Central memory CD4-positive, alpha-beta T cell (primary cell): ENCODE measurements at regions not wholly inside any gene's neighbourhood (a gene's known extent, or its start where the extent isn't known, plus 50 kb on each side); places are given as distances from the start of the nearest gene placed in this dataset.
"Not testable (repeated sequence)": the region's sequence is repeated elsewhere in the genome, so short reads cannot be mapped to it uniquely, and the experiment has no call there.

ENCODE experiments used
- DNase-seq: peaks from one replicate; pipeline ENCODE4 v3.0.0; 2022

DNA sequence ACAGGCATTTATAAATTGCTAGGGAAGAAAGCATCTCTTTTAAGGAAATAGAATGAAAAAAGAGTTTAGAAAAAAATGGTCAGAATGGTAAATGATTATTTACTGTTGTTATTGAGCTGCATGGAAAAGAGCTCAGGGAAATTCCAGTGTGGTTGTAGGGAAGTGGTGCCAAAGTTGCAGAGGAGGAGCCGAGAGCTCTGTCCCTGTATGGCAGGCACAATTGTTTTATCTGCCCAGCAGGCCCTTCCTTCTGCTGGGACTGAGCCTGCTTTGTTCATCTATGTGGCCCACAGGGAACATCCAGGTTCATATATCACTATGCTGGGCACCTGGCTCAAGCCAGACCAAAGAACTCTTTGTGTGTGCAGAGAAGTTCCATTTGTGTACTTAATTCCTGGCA, 80.8 kb upstream of the AGAP1 start:
- no peak for DNase-seq

DNA sequence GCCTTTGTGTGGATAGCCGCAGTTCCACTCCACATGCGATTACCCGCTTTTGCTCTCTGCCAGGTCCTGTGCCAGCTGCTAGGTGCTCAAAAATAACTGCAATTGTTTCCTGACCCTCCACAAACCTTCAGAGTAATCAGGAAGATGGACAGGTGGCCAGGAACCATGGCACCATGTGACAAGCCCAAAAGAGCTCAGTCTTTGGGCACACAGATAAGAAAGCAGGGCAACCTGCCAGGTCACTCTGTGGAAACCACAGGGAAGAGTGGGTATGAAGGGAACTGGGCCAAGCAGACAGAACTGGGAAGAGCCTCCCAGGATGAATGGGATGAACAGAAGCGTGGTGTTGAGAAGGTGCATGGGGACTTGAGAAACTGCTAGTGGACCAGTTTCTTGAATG, 79.4 kb upstream of the AGAP1 start:
- no peak for DNase-seq

DNA sequence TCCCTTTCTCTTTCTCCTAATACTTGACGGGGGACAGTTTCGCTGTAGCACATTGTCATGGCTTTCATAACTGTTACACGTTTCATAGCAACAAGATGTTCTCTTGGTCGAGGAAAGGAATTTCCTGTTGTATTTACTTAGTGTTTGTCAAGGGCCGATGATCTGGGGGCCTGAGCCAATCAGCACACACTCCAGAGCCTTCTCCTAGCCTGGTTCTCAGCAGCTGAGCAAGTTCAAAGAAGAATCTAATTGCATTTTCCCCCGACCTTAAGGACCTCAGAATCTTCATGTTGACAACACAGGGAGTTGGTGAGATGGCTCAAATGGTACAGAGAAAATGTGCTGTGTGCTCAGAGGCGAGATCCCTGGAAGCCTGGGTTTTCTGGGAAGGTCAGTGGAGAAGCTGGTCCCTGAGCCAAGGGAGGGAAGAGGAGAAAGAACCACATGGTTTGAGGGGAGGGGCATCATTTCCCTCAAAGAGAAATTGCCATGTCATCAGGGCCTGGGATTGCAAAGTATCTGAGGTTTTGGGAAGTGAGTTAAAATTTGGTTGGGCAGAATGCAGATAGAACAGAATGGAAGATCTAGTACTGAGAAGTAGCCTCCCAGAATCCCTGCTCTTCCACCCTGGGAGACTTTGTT, 76.9 kb upstream of the AGAP1 start:
- no peak for DNase-seq

DNA sequence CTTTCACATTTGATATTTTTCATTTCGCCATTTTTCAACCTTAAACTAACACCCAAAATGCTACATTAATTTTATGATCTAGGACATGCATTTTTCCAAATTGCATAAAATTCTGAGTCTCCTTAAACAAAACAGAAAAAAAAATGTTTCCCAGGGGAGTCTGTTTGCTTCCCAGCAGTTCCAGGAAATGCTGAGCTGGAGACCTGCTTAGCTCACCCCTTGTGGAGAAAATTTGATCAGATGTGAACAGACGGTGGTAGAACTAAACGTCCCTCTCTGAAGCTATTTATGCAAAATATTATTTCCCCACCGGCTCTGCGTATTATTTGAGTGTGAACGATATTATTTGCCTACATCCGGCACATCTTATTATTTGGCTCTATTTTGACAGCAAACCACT, 74.9 kb upstream of the AGAP1 start:
- no peak for DNase-seq

DNA sequence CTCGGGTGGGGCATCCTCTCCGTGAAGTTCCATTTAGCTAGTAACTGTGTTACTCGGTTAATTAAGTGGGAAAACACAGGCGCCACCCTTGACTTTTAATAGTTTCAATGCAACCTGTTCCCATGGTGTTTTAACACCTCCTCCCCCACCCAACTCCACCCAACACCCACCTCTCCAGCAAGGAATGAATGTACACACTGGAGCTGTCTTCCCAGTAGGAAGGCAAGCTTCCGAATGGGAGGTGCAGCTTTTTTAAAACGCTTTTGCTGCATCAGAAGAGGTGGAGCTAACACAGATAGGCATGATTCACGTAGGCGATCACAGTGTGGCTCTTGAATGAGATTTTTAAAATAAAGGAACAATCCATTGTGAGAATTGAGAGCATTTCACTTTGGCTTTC, 73.8 kb upstream of the AGAP1 start:
- DNase-seq = no peak

DNA sequence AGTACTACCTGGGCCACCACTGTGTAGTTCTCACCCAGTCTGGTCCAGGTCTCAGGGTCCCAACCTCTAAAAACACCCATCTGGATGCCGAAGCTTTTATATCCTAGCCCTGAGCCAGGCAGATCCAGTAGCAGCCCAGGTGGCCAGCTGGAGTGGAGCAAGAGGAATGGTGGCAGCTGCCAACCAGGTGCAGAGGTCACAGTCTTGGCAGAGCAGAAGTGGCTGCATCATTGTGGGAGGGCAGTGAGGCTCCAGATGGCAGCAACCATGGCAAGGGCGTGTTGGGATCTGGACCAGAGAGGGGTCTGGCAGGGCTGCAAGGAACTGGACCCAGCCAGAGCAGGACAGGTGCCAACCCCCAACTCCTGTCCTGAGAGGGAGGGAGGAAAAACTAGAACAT, 72.2 kb upstream of the AGAP1 start:
- no peak for DNase-seq

DNA sequence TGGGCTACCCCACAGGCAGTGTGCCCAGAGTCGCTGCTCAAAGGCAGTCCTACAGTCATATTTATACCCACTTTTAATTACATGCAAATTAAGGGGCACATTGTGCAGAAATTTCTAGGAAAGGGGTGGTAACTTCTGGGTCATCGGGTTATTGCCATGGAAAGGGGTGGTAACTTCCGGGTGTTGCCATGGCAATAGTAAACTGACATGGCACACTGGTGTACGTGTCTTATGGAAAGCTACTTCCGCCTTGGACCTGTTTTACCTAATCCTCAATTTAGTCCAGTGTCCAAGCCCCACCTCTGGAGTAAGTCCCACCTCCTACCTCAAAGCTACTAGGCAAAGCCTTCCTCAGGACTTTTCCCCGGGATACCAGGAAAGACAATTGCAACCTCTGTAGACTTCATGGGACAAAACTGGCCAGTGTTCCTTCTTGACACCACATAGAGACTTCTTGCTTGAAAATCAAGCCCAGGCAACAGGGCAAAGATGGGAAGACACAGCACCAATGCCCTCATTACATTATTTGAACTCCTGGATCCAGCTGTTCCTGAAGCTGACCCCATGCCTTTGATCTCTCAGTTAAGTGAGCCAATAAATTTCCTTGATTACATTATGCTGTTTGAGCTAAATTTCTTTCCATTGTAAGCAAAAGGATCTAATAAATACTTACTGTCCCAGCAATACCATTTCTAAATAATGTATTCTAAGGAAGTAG, 63.3 kb upstream of the AGAP1 start:
- DNase-seq = no peak

DNA sequence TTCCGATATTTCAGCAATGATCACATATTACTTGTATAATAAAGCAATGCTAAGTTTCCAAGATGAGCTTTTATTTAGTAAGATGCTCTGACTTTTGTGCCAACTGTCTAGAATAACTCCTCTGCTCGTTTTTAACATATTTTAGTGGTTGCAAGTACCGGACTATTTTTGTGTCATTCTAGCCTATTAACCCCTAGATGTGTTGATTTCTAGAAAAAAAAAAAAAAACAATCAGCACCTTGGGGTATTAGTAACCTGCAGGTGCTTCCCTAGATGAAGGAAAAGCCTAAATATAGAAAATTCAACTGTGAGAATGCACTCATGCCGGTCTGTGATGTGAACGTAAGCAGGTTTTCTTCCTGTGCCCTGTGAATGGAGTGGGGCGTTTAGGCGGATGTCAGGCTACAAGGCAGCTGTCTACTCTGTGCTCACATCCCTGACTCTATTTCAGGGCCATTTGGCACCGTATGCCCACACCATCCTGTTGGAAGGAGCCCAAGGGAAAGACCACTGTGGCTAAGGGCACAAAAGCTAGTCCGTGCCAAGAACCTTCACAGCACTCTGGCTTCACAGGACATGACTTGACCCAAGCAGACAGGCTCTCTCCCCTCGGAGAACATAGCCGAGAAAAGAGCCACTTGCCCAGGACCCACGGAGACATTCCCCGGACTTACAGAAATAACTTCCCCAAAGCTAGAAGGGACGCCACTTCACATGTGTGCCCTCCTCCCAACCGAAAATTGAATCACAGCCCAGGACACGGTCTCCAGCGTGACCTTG, 60.9 kb upstream of the AGAP1 start:
- no peak for DNase-seq

DNA sequence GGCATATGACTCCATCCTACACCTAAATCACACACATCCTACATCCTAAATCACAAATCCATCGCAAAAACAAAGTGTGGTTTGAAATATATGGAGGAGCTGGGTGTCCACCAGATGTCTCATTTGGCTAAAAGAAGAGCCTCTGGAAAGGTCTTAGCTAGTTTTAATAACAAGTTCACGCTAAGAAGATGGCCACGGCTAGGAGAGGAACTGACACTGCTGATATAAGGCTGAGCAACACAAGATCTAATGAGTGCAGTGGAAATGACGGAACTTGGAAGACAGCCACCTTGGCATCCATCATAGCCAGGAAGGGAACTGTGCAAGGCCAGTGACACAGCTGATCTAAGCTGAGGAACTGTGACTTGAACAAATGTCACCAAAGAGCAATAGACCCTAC, 60.0 kb upstream of the AGAP1 start:
- no peak for DNase-seq

DNA sequence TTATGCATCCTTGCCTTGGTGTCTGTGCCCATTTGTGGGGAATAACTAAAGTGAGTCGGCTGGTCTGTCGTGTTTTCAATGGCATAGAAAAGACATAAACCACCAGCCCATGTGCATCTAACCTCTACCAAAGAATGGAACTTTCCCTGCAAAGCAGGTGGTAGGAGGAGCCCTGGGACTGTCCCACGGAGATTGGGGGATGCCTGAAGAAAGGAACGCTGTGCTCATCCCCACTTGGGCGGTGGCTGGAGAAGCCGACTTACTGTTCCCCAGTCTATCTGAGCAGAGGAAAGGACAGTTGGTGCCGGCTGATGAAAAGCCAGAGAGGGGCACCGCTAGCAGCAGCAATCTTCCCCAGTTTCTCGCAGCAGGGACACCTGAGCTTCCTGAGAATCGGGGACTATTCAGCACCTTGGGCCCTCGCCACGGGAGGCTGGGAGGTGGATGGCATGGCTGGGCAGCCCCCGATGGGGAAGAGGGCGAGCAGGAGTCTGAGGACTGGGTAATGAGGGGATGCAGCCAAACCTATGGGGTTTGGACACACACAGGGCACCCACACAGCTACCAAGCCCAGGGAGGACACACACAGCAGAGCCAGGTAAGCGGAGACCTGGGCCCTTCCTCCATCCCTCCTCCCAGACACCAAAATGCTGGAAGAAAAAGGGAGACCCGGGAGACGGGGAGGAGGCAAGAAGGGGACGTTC, 53.7 kb upstream of the AGAP1 start:
- DNase-seq = no peak

DNA sequence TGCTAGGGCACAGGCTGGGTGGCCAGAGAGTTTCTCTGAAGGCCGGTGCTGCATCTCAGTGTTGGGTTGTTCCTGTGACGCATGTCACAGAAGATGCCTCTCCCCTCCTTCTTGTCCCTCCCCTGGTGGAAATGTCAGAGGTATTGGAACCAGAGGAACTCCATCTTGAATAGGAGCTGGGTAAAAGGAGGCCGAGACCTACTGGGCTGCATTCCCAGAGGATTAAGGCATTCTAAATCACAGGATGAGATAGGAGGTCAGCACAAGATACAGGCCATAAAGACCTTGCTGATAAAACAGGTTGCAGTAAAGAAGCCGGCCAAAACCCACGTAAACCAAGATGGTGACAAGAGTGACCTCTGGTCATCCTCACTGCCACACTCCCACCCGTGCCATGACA, 50.3 kb upstream of the AGAP1 start:
- not testable (repeated sequence) for DNase-seq
